GM21737 (cell line): ENCODE measurements at regions not wholly inside any gene's neighbourhood (a gene's known extent, or its start where the extent isn't known, plus 50 kb on each side); places are given as distances from the start of the nearest gene placed in this dataset.

ENCODE experiments used
- ATAC-seq: cut with Tn5 transposase; IDR thresholded peaks from one replicate; pipeline ENCODE4 v1.9.1; 2021; ENCODE audit warnings: mild to moderate bottlenecking, moderate library complexity; ENCODE audit not compliant: unreplicated experiment

GRCh38 chr4:162657966-162658365, 494.2 kb upstream of the FSTL5 start:
- no peak for ATAC-seq

GRCh38 chr4:162650166-162650565, 486.4 kb upstream of the FSTL5 start:
- no peak for ATAC-seq

- no peak for ATAC-seq
Observed at GRCh38 chr4:162645381-162645780, 481.6 kb upstream of the FSTL5 start.

GRCh38 chr4:162644346-162644745, 480.5 kb upstream of the FSTL5 start:
- no peak for ATAC-seq

- no peak for ATAC-seq
Observed at GRCh38 chr4:162640152-162640551, 476.4 kb upstream of the FSTL5 start.

- ATAC-seq: no peak
Observed at GRCh38 chr4:162634390-162634789, 470.6 kb upstream of the FSTL5 start.

- ATAC-seq: no peak
Observed at GRCh38 chr4:162622664-162623063, 458.9 kb upstream of the FSTL5 start.

GRCh38 chr4:162610116-162610515, 446.3 kb upstream of the FSTL5 start:
- no peak for ATAC-seq

- ATAC-seq: no peak
Observed at GRCh38 chr4:162586266-162586665, 422.5 kb upstream of the FSTL5 start.

GRCh38 chr4:162582180-162582579, 418.4 kb upstream of the FSTL5 start:
- no peak for ATAC-seq

GRCh38 chr4:162565730-162566129, 401.9 kb upstream of the FSTL5 start:
- ATAC-seq: no peak

- no peak for ATAC-seq
Observed at GRCh38 chr4:162560073-162560472, 396.3 kb upstream of the FSTL5 start.

GRCh38 chr4:162557516-162558106, 393.8 kb upstream of the FSTL5 start:
- ATAC-seq: no peak

GRCh38 chr4:162535121-162535520, 371.3 kb upstream of the FSTL5 start:
- ATAC-seq: no peak

- ATAC-seq: no peak
Observed at GRCh38 chr4:162523171-162523570, 359.4 kb upstream of the FSTL5 start.

GRCh38 chr4:162522724-162523123, 358.9 kb upstream of the FSTL5 start:
- no peak for ATAC-seq

GRCh38 chr4:162510937-162511336, 347.1 kb upstream of the FSTL5 start:
- ATAC-seq: no peak

- no peak for ATAC-seq
Observed at GRCh38 chr4:162510115-162510514, 346.3 kb upstream of the FSTL5 start.

- ATAC-seq: no peak
Observed at GRCh38 chr4:162509333-162509732, 345.5 kb upstream of the FSTL5 start.

GRCh38 chr4:162506253-162506652, 342.5 kb upstream of the FSTL5 start:
- ATAC-seq: no peak

GRCh38 chr4:162503868-162504267, 340.1 kb upstream of the FSTL5 start:
- ATAC-seq: no peak

- no peak for ATAC-seq
Observed at GRCh38 chr4:162502109-162502508, 338.3 kb upstream of the FSTL5 start.

- no peak for ATAC-seq
Observed at GRCh38 chr4:162499478-162499877, 335.7 kb upstream of the FSTL5 start.
